Glomerular visceral epithelial cell (primary cell): ENCODE measurements at regions not wholly inside any gene's neighbourhood (a gene's known extent, or its start where the extent isn't known, plus 50 kb on each side); places are given as distances from the start of the nearest gene placed in this dataset.
"Not testable (repeated sequence)": the region's sequence is repeated elsewhere in the genome, so short reads cannot be mapped to it uniquely, and the experiment has no call there.

ENCODE experiments used
- DNase-seq: peaks from one replicate; pipeline ENCODE4 v3.0.0-alpha.2; 2016; ENCODE audit errors: extremely low spot score

DNA sequence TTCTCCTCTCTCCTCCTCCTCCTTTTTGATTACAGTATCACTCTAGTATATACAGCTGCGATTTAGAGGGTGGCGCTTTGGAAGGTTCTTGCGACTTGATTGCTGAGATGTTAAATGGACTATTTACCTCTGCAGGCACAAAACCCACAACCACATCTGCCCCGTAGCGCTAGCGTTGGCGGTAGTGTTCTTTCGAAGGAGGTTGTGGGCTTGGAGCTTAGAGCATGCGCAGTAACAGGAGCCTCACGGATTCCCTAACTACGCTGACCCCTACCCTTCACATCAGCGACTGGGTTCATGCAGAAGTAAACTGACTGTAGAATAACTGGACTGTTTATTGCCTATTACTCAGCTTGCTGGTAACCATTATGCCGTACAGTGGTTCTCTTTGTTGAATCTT is 58.0 kb downstream of the CGGBP1 start:
- DNase-seq, result no peak

GRCh38 chr3:87997966-87998365 is 60.8 kb downstream of the CGGBP1 start:
- no peak for DNase-seq

GRCh38 chr3:87997298-87997697 is 61.5 kb downstream of the CGGBP1 start:
- DNase-seq, result peak; percentile 60

DNA sequence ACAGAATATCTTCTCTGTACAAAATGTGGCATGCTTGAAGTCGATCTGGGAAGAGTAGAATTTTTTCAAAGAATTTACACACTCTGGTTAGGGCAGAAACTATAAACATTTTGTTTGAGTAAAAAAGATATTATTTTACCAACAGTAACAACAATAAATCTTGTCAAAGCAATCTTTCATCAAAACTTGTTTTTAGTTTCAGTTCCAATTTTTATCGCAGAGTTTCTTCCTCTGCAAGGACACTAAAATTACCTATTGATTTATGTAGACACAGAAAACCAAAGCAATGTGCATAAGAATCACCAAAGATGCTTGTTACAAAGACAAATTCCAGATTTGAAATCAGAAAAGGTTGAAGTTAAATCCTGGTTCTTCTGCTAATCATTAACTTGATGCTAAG is 61.9 kb downstream of the CGGBP1 start:
- no peak for DNase-seq

- DNase-seq, result no peak
Measured at GRCh38 chr3:87993566-87993965, 65.2 kb downstream of the CGGBP1 start.

DNA sequence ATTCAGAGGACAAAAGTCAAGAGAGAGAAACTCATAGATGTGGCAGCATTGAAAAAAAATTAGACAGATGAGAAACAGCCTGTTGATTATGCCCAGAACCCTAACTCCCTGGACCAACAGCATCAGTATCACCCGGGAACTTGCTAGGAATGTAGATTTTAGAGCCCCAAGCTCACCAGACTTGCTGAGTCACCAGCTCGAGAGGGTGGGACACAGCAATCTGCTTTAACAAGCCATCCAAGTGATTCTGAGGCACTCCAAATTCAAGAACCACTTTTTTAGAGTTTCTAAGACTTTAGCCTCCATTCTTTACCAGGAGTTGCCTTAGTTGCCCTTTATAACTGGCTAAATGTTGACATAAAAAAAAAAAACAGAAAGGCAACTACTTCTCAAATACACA is 70.9 kb downstream of the CGGBP1 start:
- DNase-seq, result no peak

GRCh38 chr3:87982421-87982820 is 76.4 kb downstream of the CGGBP1 start:
- DNase-seq, result no peak

- DNase-seq, result no peak
Measured at GRCh38 chr3:87979527-87979926, 79.3 kb downstream of the CGGBP1 start.

DNA sequence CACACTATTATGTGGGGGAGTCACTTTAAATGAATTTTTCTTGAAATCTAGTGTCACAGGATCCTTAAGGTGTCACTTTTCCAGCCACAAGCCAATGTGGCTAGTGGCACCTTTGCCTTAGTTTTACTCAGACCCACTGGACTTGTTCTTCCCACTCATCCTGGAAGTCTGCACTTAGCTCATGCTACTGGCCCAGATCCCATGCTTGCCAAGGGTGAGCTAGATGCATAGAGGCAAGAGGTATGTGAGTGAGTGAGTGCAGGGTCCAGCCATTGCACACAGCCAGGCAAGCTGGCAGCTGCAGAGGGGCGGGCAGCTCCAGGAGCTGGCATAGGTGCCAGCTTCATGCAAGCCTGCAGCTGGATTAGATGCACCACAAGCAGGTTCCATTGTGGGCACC is 81.0 kb downstream of the CGGBP1 start:
- no peak for DNase-seq

DNA sequence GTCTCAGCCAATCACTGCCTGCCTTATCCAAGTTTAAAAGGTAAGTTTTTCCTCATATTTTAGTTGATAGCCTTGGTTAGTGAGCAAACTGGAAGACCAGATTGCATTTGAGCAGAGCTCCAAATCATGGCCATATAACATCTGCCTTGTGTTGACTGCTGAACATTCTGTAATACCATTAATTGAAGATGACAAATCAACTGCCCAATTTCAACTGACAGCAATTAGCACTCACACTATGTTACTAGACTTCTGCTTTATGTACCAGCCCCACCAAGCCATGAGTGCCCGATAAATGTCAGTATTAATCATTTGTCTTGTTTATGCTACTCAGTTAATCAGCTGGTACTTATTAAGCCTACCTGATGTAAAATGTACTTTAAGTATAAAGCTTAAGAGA is 83.1 kb downstream of the CGGBP1 start:
- DNase-seq, result no peak

DNA sequence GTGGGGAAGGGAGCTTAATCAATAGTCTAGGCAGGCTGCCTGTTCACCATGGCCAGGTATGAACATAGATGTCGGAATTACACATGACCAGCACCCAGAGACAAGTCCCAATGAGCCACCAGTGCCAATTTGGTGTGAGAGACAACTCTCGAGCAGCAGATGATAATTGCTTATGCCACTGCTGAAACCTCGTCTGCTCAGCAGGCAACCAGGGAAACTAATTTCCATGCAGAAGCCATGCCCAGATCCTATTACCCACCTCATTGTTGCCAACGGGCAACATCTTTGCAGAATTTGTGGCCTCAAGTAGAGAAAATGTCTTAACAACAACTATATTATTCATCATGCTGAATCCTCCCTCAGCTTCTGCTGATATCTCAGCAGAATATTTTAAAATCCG is 84.9 kb downstream of the CGGBP1 start:
- no peak for DNase-seq

GRCh38 chr3:87969620-87970019 is 89.2 kb downstream of the CGGBP1 start:
- DNase-seq, result no peak

GRCh38 chr3:87968668-87969067 is 90.1 kb downstream of the CGGBP1 start:
- no peak for DNase-seq

DNA sequence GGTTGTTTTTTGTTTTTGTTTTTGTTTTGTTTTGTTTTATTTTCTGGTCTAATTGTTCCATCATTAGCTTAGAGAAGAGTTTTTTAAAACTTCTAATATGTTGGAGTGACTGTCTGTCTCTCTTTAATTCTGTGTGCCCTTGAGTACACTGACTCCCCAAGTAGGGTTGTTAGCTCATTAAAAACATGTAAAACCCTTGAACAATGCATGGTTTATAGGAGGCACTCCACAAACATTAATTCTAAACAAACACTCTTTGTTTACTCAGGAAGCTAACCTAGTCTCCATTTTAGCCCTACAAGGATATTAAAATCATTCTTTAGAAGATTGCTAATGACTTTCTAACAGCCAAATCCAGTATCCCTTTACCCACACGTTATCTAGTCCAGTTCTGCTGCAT is 100.5 kb downstream of the CGGBP1 start:
- DNase-seq, result no peak

GRCh38 chr3:87957575-87957974 is 101.2 kb downstream of the CGGBP1 start:
- DNase-seq, result no peak

DNA sequence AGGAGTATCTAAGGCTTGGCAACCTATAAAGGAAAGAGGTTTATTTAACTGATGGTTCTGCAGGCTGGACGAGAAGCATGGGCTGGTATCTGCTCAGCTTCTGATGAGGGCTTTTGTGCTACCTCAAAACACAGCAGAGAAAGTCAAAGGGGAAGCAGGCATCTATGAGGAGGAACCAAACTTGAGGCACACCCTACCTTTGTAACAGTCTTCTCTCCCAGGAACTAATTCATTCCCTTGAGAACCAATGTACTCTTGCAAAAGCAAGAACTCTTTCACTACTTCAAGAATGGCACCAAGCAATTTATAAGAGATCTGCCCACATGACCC is 109.0 kb downstream of the CGGBP1 start:
- DNase-seq, result no peak

- no peak for DNase-seq
Measured at GRCh38 chr3:87949189-87949878, 109.5 kb downstream of the CGGBP1 start.

GRCh38 chr3:87946007-87946406 is 112.8 kb downstream of the CGGBP1 start:
- not testable (repeated sequence) for DNase-seq

- not testable (repeated sequence) for DNase-seq
Measured at GRCh38 chr3:87942256-87942655, 116.5 kb downstream of the CGGBP1 start.

- DNase-seq, result no peak
Measured at GRCh38 chr3:87924485-87924884, 134.3 kb downstream of the CGGBP1 start.

GRCh38 chr3:87920549-87920948 is 138.3 kb downstream of the CGGBP1 start:
- DNase-seq, result no peak

DNA sequence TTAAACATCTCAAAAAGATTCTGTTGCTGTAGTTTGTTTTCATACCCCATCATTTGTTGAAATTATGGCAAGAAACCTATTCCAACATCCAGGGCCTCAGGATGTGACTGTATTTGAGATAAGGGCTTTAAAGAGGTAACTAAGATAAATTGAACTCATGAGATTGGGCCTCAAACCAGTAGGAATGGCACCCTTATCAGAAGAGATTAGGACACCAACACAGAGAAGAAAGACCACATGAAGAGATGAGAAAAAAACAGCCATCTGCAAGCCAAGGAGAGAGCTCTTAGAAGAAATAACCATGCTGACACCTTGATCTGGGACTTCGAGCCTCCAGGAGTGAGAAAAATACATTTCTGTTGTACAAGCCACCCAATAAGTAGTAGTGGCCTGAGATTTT is 157.7 kb downstream of the CGGBP1 start:
- no peak for DNase-seq

GRCh38 chr3:87900061-87900460 is 158.7 kb downstream of the CGGBP1 start:
- no peak for DNase-seq

GRCh38 chr3:87898971-87899370 is 159.8 kb downstream of the CGGBP1 start:
- DNase-seq, result no peak
